Testis (tissue), 2 donors: ENCODE measurements at regions not wholly inside any gene's neighbourhood (a gene's known extent, or its start where the extent isn't known, plus 50 kb on each side); places are given as distances from the start of the nearest gene placed in this dataset.

Experiments
- DNase-seq: peaks from one replicate; pipeline ENCODE4 v3.0.0-alpha.2; 2019
- H3K27ac ChIP-seq, 2 donors: fragments of 200-600 bp; sonication (generic); one replicate each; pipeline ENCODE4 v1.5.1; 2019
- H3K27me3 ChIP-seq: fragments of 200-600 bp; sonication (generic); one replicate; pipeline ENCODE4 v1.5.1; 2019
- H3K36me3 ChIP-seq: fragments of 200-600 bp; sonication (generic); one replicate; pipeline ENCODE4 v1.5.1; 2017; ENCODE audit warnings: low read depth; ENCODE audit errors: missing control alignments
- H3K4me1 ChIP-seq: fragments of 200-600 bp; sonication (generic); one replicate; pipeline ENCODE4 v1.5.1; 2019
- H3K4me3 ChIP-seq, 2 donors: fragments of 200-600 bp; sonication (generic); one replicate each; pipeline ENCODE4 v1.5.1; 2017 to 2019
- H3K9me3 ChIP-seq: fragments of 200-600 bp; sonication (generic); one replicate; pipeline ENCODE4 v1.5.1; 2017
- CTCF ChIP-seq, 3 experiments: fragments of 450-650 bp in 2 of 3; fragments of 200-600 bp in 1 of 3; sonication (generic) in 1 of 3; IDR thresholded peaks; one replicate each; pipeline ENCODE4 v1.5.1; 2016 to 2019; ENCODE audit warnings: antibody characterized with exemption in 3 of 3, mild to moderate bottlenecking in 2 of 3, moderate library complexity in 1 of 3
- POLR2A ChIP-seq: fragments of 450-650 bp; IDR thresholded peaks from one replicate; pipeline ENCODE4 v1.6.1; 2017; ENCODE audit warnings: antibody characterized with exemption, mild to moderate bottlenecking, moderate library complexity
- WGBS, 2 donors: methylation state at CpG; one replicate each; pipeline ENCODE4 v1.1.5; 2018; 5-methylcytosine and 5-hydroxymethylcytosine counted together
- intact Hi-C: fragments of 100-400 bp; cut with DNase I; formaldehyde crosslinking; loops from one replicate; pipeline ENCODE4 v1.15.1; 2023; ENCODE audit warnings: low total_unique reads

GRCh38 chr20:48166082-48166835, 381.0 kb upstream of the SULF2 start:
- Histone ChIP-seq H3K27me3 (no peaks in the 10 kb centered on the region), H3K36me3 (no peaks in the 10 kb centered on the region), H3K9me3 (no peaks in the 10 kb centered on the region), H3K4me3 (no peak overlapping the region), H3K4me1 (peaks cover 8% of the 10 kb centered on the region), H3K27ac (no peak overlapping the region)
- TF ChIP-seq CTCF (IDR thresholded peaks at IDR 0.05) (no peak), POLR2A (no peak)
- 57 to 67% methylated on average over 10 of the region's 10 CpGs for WGBS, 2 donors
- DNase-seq, result no peak
- intact Hi-C loops, result no loop called here

- Histone ChIP-seq H3K27ac (no peak overlapping the region), H3K27me3 (no peaks in the 10 kb centered on the region), H3K9me3 (no peaks in the 10 kb centered on the region), H3K4me1 (peaks cover 8% of the 10 kb centered on the region), H3K4me3 (no peak overlapping the region), H3K36me3 (no peaks in the 10 kb centered on the region)
- intact Hi-C loops, result no loop called here
- peak; percentile 39 for DNase-seq
- TF ChIP-seq POLR2A (no peak), CTCF (IDR thresholded peaks at IDR 0.05) (no peak)
- 27 to 36% methylated on average over 9 of the region's 9 CpGs for WGBS, 2 donors
These were observed 380.1 kb upstream of the SULF2 start for GRCh38 chr20:48165401-48165685.

GRCh38 chr20:48164566-48165400, 379.5 kb upstream of the SULF2 start:
- Histone ChIP-seq H3K36me3 (no peaks in the 10 kb centered on the region), H3K4me1 (peaks cover 8% of the 10 kb centered on the region), H3K27ac (peak overlapping the region in 1 of 2 donors; percentile 30), H3K27me3 (no peaks in the 10 kb centered on the region), H3K9me3 (no peaks in the 10 kb centered on the region), H3K4me3 (no peak overlapping the region)
- intact Hi-C loops, result no loop called here
- no peak for DNase-seq
- TF ChIP-seq POLR2A, result no peak
- no peak for TF ChIP-seq CTCF (IDR thresholded peaks at IDR 0.05)
- WGBS, 2 donors, result 63% methylated on average over 17 of the region's 17 CpGs

- WGBS, 2 donors, result 63 to 69% methylated on average over 7 of the region's 7 CpGs
- intact Hi-C loops, result no loop called here
These were observed 378.8 kb upstream of the SULF2 start for GRCh38 chr20:48164034-48164433.

More at GRCh38 chr20:48164034-48164433, 378.8 kb upstream of the SULF2 start:
- peaks cover 8% of the 10 kb centered on the region for H3K4me1 ChIP-seq
- no peak for DNase-seq
- H3K4me3 ChIP-seq, result no peak overlapping the region
- no peaks in the 10 kb centered on the region for H3K27me3 ChIP-seq
- no peaks in the 10 kb centered on the region for H3K9me3 ChIP-seq
- H3K36me3 ChIP-seq, result no peaks in the 10 kb centered on the region
- TF ChIP-seq CTCF (IDR thresholded peaks at IDR 0.05), result no peak
- TF ChIP-seq POLR2A, result no peak
- no peak overlapping the region for H3K27ac ChIP-seq
